Esophagus muscularis mucosa (tissue), 4 donors: ENCODE measurements at regions not wholly inside any gene's neighbourhood (a gene's known extent, or its start where the extent isn't known, plus 50 kb on each side); places are given as distances from the start of the nearest gene placed in this dataset.

Source experiments
- CTCF ChIP-seq, 3 experiments: fragments of 200-600 bp in 2 of 3; fragments of 450-650 bp in 1 of 3; sonication (generic) in 2 of 3; IDR thresholded peaks; one replicate each; pipeline ENCODE4 v1.5.1; 2017 to 2019; ENCODE audit warnings: antibody characterized with exemption in 3 of 3, mild to moderate bottlenecking in 2 of 3, moderate library complexity in 1 of 3
- EP300 ChIP-seq: sonication (generic); formaldehyde crosslinking; IDR thresholded peaks from one replicate; pipeline ENCODE4 v1.6.1; 2017; ENCODE audit warnings: antibody characterized with exemption
- POLR2A ChIP-seq: fragments of 450-650 bp; IDR thresholded peaks from one replicate; pipeline ENCODE4 v1.6.1; 2017; ENCODE audit warnings: antibody characterized with exemption, moderate library complexity, mild to moderate bottlenecking, low read depth
- POLR2AphosphoS5 ChIP-seq, 2 donors: sonication (generic); formaldehyde crosslinking; IDR thresholded peaks; one replicate each; pipeline ENCODE4 v1.6.1; 2017; ENCODE audit warnings: antibody characterized with exemption in 2 of 2

GRCh38 chr2:120642646-120643045 is 93.0 kb upstream of the GLI2 start:
- TF ChIP-seq CTCF (IDR thresholded peaks at IDR 0.05) (no peak), POLR2A (no peak), EP300 (no peak), POLR2AphosphoS5 (IDR thresholded peaks at IDR 0.05) (no peak)
